Astrocyte (in vitro differentiated cells and primary cell): ENCODE measurements at regions not wholly inside any gene's neighbourhood (a gene's known extent, or its start where the extent isn't known, plus 50 kb on each side); places are given as distances from the start of the nearest gene placed in this dataset.

Source experiments
- DNase-seq: peaks from one replicate; pipeline ENCODE4 v3.0.0-alpha.2; 2010; ENCODE audit warnings: low read depth
- FAIRE-seq: peaks from 2 replicates; lab custom pipeline; 2011; peaks lifted over from hg19 to GRCh38; lab: Jason Lieb, UNC
- H2AFZ ChIP-seq: 2 replicates; pipeline ENCODE4 v1.6.0; 2012; ENCODE audit warnings: low read depth, low read length, inconsistent platforms
- H3K27ac ChIP-seq: 2 replicates; pipeline ENCODE4 v1.5.1; 2011; ENCODE audit warnings: low read depth, low read length, inconsistent platforms
- H3K27me3 ChIP-seq: 2 replicates; pipeline ENCODE4 v1.6.0; 2011; ENCODE audit warnings: low read length, inconsistent platforms; ENCODE audit not compliant: insufficient read depth
- H3K36me3 ChIP-seq: 2 replicates; pipeline ENCODE4 v1.5.1; 2011; ENCODE audit warnings: low read length, inconsistent platforms; ENCODE audit not compliant: insufficient read depth
- H3K4me1 ChIP-seq: 2 replicates; pipeline ENCODE4 v1.5.1; 2011; ENCODE audit warnings: low read length, inconsistent platforms; ENCODE audit not compliant: insufficient read depth
- H3K4me2 ChIP-seq: 2 replicates; pipeline ENCODE4 v1.6.0; 2012; ENCODE audit warnings: low read length, inconsistent platforms
- H3K4me3 ChIP-seq: 2 replicates; pipeline ENCODE4 v1.5.1; 2011; ENCODE audit warnings: low read depth, mild to moderate bottlenecking, low read length, inconsistent platforms; ENCODE audit not compliant: insufficient read depth
- H3K79me2 ChIP-seq: 2 replicates; pipeline ENCODE4 v1.6.0; 2012; ENCODE audit warnings: mild to moderate bottlenecking, low read length, inconsistent platforms; ENCODE audit not compliant: insufficient read depth
- H3K9ac ChIP-seq: 2 replicates; pipeline ENCODE4 v1.6.0; 2012; ENCODE audit warnings: mild to moderate bottlenecking, low read length, inconsistent platforms
- H3K9me3 ChIP-seq: 2 replicates; pipeline ENCODE4 v1.5.1; 2012; ENCODE audit warnings: low read depth, mild to moderate bottlenecking, low read length, inconsistent platforms; ENCODE audit not compliant: insufficient read depth
- H4K20me1 ChIP-seq: 2 replicates; pipeline ENCODE4 v1.6.0; 2012; ENCODE audit warnings: low read length, inconsistent platforms; ENCODE audit not compliant: insufficient read depth
- H3K27ac Mint-ChIP-seq: one replicate; pipeline ENCODE4 v1.8.0; 2021; ENCODE audit warnings: mild to moderate bottlenecking, mixed read lengths; ENCODE audit not compliant: unreplicated experiment
- H3K27me3 Mint-ChIP-seq: one replicate; pipeline ENCODE4 v1.8.0; 2021; ENCODE audit warnings: low read depth, mixed read lengths; ENCODE audit not compliant: unreplicated experiment
- H3K36me3 Mint-ChIP-seq: one replicate; pipeline ENCODE4 v1.8.0; 2021; ENCODE audit warnings: low read depth, mixed read lengths; ENCODE audit not compliant: unreplicated experiment
- H3K4me1 Mint-ChIP-seq: one replicate; pipeline ENCODE4 v1.8.0; 2021; ENCODE audit warnings: low read depth, mixed read lengths; ENCODE audit not compliant: unreplicated experiment
- H3K4me3 Mint-ChIP-seq: one replicate; pipeline ENCODE4 v1.8.0; 2021; ENCODE audit warnings: mild to moderate bottlenecking, moderate library complexity, mixed read lengths; ENCODE audit not compliant: unreplicated experiment
- H3K9me3 Mint-ChIP-seq: one replicate; pipeline ENCODE4 v1.8.0; 2021; ENCODE audit warnings: mild to moderate bottlenecking, mixed read lengths; ENCODE audit not compliant: unreplicated experiment
- EZH2 ChIP-seq: IDR thresholded peaks from 2 replicates; pipeline ENCODE4 v1.6.1; 2012; ENCODE audit warnings: mild to moderate bottlenecking, low read length, inconsistent platforms; ENCODE audit not compliant: insufficient read depth
- TF ChIP-seq, protein P1 (sequence below): IDR thresholded peaks from 2 replicates; pipeline ENCODE4 v1.5.1; 2011; ENCODE audit warnings: low read depth, mild to moderate bottlenecking, inconsistent platforms, low read length, moderate library complexity; ENCODE audit not compliant: insufficient read depth

DNA sequence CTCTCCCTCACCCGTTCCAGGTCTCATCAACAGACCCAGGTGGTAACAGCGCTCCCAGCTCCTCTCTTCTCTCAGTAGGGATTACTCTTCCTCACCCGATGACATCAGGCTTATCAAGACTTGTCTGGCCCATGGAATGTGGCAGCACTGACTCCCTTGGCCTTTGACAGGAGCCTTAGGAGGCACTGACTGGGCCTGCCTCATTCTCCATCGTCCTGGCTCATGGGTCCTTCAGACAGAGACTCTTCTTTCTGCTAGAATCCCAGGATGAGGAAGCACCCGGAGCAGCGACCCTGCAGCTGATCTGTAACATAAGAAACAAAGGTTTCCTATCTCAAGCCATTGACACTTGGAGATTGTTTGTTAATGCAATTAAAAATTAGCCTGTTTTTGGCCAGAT lies 1063.6 kb downstream of the TBC1D22A start:
- FAIRE-seq (no peak), DNase-seq (no peak)
- H3K79me2 ChIP-seq: no peaks in the 10 kb centered on the region
- Mint-ChIP-seq H3K4me3 (no peak overlapping the region), H3K27me3 (peaks cover 25% of the 10 kb centered on the region), H3K36me3 (no peaks in the 10 kb centered on the region), H3K4me1 (no peaks in the 10 kb centered on the region), H3K9me3 (peaks cover 10% of the 10 kb centered on the region), H3K27ac (no peak overlapping the region)
- H4K20me1 ChIP-seq: no peaks in the 10 kb centered on the region
- H3K4me2 ChIP-seq: no peak overlapping the region
- peaks cover 7% of the 10 kb centered on the region for H3K9me3 ChIP-seq
- H3K36me3 ChIP-seq: no peaks in the 10 kb centered on the region
- no peak overlapping the region for H3K4me3 ChIP-seq
- no peak overlapping the region for H3K9ac ChIP-seq
- TF ChIP-seq, protein P1, sequence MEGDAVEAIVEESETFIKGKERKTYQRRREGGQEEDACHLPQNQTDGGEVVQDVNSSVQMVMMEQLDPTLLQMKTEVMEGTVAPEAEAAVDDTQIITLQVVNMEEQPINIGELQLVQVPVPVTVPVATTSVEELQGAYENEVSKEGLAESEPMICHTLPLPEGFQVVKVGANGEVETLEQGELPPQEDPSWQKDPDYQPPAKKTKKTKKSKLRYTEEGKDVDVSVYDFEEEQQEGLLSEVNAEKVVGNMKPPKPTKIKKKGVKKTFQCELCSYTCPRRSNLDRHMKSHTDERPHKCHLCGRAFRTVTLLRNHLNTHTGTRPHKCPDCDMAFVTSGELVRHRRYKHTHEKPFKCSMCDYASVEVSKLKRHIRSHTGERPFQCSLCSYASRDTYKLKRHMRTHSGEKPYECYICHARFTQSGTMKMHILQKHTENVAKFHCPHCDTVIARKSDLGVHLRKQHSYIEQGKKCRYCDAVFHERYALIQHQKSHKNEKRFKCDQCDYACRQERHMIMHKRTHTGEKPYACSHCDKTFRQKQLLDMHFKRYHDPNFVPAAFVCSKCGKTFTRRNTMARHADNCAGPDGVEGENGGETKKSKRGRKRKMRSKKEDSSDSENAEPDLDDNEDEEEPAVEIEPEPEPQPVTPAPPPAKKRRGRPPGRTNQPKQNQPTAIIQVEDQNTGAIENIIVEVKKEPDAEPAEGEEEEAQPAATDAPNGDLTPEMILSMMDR: no peak
- TF ChIP-seq EZH2: no peak
- no peak overlapping the region for H3K27ac ChIP-seq
- no peaks in the 10 kb centered on the region for H3K27me3 ChIP-seq
- H2AFZ ChIP-seq: no peak overlapping the region
- no peaks in the 10 kb centered on the region for H3K4me1 ChIP-seq

DNA sequence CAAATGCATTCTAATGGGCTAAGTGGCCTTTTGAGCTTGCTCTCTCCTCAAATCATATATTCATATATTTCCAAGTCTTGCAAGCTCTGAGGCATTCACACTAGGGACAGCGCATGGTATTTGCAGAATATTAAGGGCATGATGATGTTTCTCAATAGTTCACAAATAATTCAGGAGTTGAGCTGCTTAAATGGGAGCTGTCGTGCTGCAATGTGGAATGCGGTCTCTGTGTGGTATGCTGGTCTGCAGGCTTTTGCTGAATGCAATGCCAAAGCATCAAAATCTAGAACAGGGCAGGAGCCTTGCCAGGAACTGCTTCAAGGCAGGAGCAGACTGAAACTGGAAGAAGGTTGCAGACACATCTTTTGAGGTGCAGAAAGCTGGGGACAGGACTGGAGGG lies 1060.0 kb downstream of the TBC1D22A start:
- DNase-seq: no peak
- no peak overlapping the region for H2AFZ ChIP-seq
- no peak overlapping the region for H3K4me3 Mint-ChIP-seq

DNA sequence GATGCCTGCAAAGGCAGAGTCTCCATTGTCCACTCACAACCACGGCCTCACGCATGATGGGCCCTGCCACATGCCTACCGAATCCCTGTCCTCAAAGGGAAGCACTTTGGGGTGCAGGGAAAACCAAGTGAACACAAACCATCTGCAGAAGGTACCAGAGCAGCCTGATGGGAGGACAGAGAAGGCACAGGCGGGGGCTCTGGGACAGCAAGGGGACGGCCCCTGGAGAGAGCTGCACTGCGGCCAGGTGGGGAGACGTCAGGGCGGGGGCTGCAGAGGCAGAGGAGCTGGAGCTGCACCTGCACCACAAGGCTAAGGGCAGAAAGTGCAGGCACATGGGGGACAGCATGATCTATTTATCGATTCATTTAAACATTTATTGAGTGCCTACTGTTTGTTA lies 1056.0 kb downstream of the TBC1D22A start:
- H3K4me1 ChIP-seq: no peaks in the 10 kb centered on the region
- Mint-ChIP-seq H3K27me3 (peaks cover 22% of the 10 kb centered on the region), H3K4me3 (no peak overlapping the region), H3K27ac (no peak overlapping the region), H3K9me3 (peaks cover 6% of the 10 kb centered on the region), H3K4me1 (no peaks in the 10 kb centered on the region), H3K36me3 (no peaks in the 10 kb centered on the region)
- no peak for DNase-seq
- H3K4me3 ChIP-seq: no peak overlapping the region
- peaks cover 16% of the 10 kb centered on the region for H3K9me3 ChIP-seq
- H3K79me2 ChIP-seq: no peaks in the 10 kb centered on the region
- no peaks in the 10 kb centered on the region for H3K27me3 ChIP-seq
- no peak overlapping the region for H3K9ac ChIP-seq
- no peaks in the 10 kb centered on the region for H4K20me1 ChIP-seq
- H2AFZ ChIP-seq: no peak overlapping the region
- TF ChIP-seq, protein P1: no peak
- TF ChIP-seq EZH2: no peak
- FAIRE-seq: no peak
- H3K27ac ChIP-seq: no peak overlapping the region
- no peak overlapping the region for H3K4me2 ChIP-seq
- no peaks in the 10 kb centered on the region for H3K36me3 ChIP-seq

More for the DNA sequence above, 1060.0 kb downstream of the TBC1D22A start:
- TF ChIP-seq EZH2: no peak
- TF ChIP-seq, protein P1: no peak
- Mint-ChIP-seq H3K27me3 (peaks cover 18% of the 10 kb centered on the region), H3K4me1 (no peaks in the 10 kb centered on the region), H3K36me3 (no peaks in the 10 kb centered on the region), H3K9me3 (peaks cover 8% of the 10 kb centered on the region), H3K27ac (no peak overlapping the region)
- no peaks in the 10 kb centered on the region for H3K79me2 ChIP-seq
- no peak for FAIRE-seq
- no peaks in the 10 kb centered on the region for H3K36me3 ChIP-seq
- no peak overlapping the region for H3K9ac ChIP-seq
- H3K27ac ChIP-seq: no peak overlapping the region
- H3K4me1 ChIP-seq: no peaks in the 10 kb centered on the region
- no peaks in the 10 kb centered on the region for H4K20me1 ChIP-seq
- H3K27me3 ChIP-seq: no peaks in the 10 kb centered on the region
- H3K4me3 ChIP-seq: no peak overlapping the region
- peaks cover 7% of the 10 kb centered on the region for H3K9me3 ChIP-seq
- no peak overlapping the region for H3K4me2 ChIP-seq
